RWPE1 (cell line): ENCODE measurements at regions not wholly inside any gene's neighbourhood (a gene's known extent, or its start where the extent isn't known, plus 50 kb on each side); places are given as distances from the start of the nearest gene placed in this dataset.

ENCODE experiments used
- CTCF ChIA-PET: fragments of 350-600 bp; sonication (Branson Sonifier 250); formaldehyde crosslinking; extraction: SDS; loops from one replicate; lab custom pipeline; 2021; lab: Yijun Ruan, JAX
- POLR2A ChIA-PET: fragments of 400-600 bp; formaldehyde crosslinking; extraction: SDS; loops from one replicate; lab custom pipeline; 2020; ENCODE audit warnings: antibody characterized with exemption; ENCODE audit not compliant: low non-redundant PET; lab: Yijun Ruan, JAX
- DNase-seq: peaks from one replicate; pipeline ENCODE4 v3.0.0; 2012; ENCODE audit warnings: low spot score
- H3K27ac ChIP-seq: fragments of 450-650 bp; 2 replicates; pipeline ENCODE4 v1.5.1; 2017
- CTCF ChIP-seq: fragments of 450-650 bp; conservative IDR thresholded peaks from 2 replicates; pipeline ENCODE4 v1.5.1; 2017; ENCODE audit warnings: low read depth, mild to moderate bottlenecking

- ChIA-PET POLR2A (no interaction called here), CTCF (no interaction called here)
- no peak for DNase-seq
- TF ChIP-seq CTCF, result no peak
- H3K27ac ChIP-seq, result no peak overlapping the region
These were observed 131.8 kb downstream of the KCTD15 start for GRCh38 chr19:33928458-33928950.

- DNase-seq, result no peak
- no peak for TF ChIP-seq CTCF
- POLR2A ChIA-PET, result no interaction called here
- CTCF ChIA-PET, result no interaction called here
- H3K27ac ChIP-seq, result no peak overlapping the region
These were observed 137.3 kb downstream of the KCTD15 start for GRCh38 chr19:33933931-33934330.

GRCh38 chr19:33938821-33939220, 142.2 kb downstream of the KCTD15 start:
- ChIA-PET CTCF (interaction anchor here (0.6 kb wide), 1 partner anchor 735 kb away, joined by 3 read pairs; no protein-coding TSS in a partner anchor), POLR2A (no interaction called here)
- H3K27ac ChIP-seq, result no peak overlapping the region
- DNase-seq, result no peak
- TF ChIP-seq CTCF, result no peak

GRCh38 chr19:33941133-33941532, 144.5 kb downstream of the KCTD15 start:
- DNase-seq, result no peak
- no peak for TF ChIP-seq CTCF
- H3K27ac ChIP-seq, result no peak overlapping the region
- POLR2A ChIA-PET, result no interaction called here
- CTCF ChIA-PET, result no interaction called here

GRCh38 chr19:33946535-33947264, 150.0 kb downstream of the KCTD15 start:
- CTCF ChIA-PET, result interaction anchor here (0.8 to 1.1 kb wide), 2 partner anchors 17 to 169 kb away, joined by 4 read pairs; no protein-coding TSS in a partner anchor
- POLR2A ChIA-PET, result no interaction called here
- TF ChIP-seq CTCF, result no peak
- DNase-seq, result no peak
- H3K27ac ChIP-seq, result no peak overlapping the region

GRCh38 chr19:33947265-33947964, 150.7 kb downstream of the KCTD15 start:
- CTCF ChIA-PET, result interaction anchor here (1.1 kb wide), 1 partner anchor 16 kb away, joined by 4 read pairs; no protein-coding TSS in a partner anchor
- no peak overlapping the region for H3K27ac ChIP-seq
- POLR2A ChIA-PET, result no interaction called here
- DNase-seq, result no peak
- no peak for TF ChIP-seq CTCF
